Myocyte (in vitro differentiated cells): ENCODE measurements at regions not wholly inside any gene's neighbourhood (a gene's known extent, or its start where the extent isn't known, plus 50 kb on each side); places are given as distances from the start of the nearest gene placed in this dataset.
A peak's percentile ranks its signal among the peaks of the same experiment; 100 is the strongest.

Experiments used
- DNase-seq: peaks from one replicate; pipeline ENCODE4 v3.0.0-alpha.2; 2012; ENCODE audit warnings: low read depth

GRCh38 chr5:100479079-100479688 is 56.0 kb upstream of the FAM174A start:
- peak; percentile 40 for DNase-seq

DNA sequence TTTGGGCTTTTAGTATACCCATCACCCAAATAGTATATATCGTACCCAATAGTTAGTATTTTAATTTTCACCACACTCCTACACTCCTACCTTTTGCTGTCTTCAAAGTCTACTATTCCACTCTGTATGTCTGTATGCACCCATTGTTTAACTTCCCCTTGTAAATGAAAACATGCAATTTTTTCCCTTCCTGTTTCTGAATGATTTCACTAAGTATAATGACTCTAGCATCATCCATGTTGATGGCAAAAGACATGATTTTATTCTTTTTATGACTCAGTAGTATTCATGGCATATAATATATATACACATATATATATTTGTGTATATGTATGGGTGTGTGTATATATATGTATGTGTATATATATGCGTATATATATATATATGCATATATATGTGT is 63.1 kb upstream of the FAM174A start:
- no peak for DNase-seq

DNA sequence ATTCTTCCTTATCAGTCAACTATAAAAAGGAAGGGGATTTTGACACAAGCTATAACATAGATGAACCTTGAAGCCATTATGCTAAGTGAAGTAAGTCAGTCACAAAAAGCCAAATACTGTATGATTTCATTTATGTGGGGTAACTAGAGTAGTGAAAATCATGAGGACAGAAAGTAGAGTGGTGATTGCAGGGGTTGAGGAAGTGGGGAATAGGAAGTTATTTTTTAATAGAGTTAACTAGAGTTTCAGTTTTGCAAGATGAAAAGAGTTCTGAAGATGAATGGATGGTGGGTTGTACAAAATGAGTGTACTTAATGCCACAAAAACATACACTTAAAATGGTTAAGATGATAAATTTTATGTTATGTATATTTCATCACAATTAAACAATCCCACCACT is 65.4 kb upstream of the FAM174A start:
- DNase-seq: no peak

- DNase-seq: peak; percentile 84
These were observed 70.8 kb upstream of the FAM174A start for GRCh38 chr5:100464418-100464817.

- no peak for DNase-seq
These were observed 78.6 kb upstream of the FAM174A start for GRCh38 chr5:100456615-100457014.

DNA sequence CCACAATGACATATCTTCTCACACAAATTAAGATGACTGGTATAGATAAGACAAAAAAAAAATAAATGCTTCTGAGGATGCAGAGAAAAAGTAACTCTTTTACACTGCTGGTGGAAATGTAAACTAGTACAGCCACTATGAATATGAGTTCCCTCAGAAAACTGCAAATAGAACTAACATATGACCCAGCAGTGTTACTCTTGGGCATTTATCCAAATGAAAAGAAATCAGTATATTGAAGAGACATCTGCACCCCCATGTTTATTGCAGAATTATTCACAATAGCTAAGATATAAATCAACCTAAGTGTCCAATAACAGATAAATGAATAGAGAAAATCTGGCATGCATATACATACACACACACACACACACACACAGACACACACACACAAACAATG is 83.0 kb upstream of the FAM174A start:
- DNase-seq: no peak

GRCh38 chr5:100448111-100448528 is 87.1 kb upstream of the FAM174A start:
- no peak for DNase-seq

DNA sequence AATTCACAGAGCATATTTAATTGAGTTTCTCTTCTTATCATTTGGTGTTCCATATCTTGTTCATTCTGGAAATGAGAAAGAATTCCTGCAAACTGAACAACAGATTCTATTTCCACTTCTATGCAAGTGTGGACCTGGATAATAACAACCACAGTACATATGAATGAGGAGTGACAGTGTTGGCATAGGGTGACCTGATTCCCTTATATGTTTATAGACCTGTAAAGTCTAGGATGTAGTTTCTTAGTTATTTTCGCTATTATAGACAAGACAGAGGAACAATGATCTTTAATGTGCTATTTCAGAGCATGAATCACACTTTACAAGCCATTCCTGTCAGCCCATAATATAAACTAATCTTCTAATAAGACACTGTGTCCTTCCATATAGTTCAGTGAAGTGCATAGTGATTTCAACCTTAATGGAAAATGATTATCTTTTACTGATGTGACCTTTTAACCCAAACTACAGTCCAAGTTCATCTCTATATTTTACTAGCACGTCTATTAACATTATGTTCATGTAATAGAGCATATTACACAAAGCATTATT is 88.2 kb upstream of the FAM174A start:
- DNase-seq: no peak

DNA sequence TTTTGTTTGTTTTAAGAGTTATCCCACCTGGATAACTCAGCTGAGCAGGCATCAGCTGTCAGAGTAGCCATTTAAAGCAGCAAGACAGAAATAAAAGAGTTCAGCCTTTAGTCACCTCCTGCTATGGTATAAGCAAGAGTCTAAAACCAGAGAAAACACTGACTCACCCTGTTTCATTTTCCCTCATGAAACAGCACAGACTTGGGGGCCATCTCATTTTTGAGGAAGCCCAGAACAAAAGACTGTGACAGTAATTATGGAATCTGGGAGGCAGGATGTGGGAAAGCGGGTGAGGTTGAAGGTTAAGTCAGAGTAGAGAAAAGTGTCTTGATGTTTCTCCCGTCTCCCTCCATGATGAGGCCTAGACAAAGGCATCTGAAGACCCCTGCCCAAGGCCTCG is 90.2 kb upstream of the FAM174A start:
- no peak for DNase-seq

GRCh38 chr5:100434815-100435214 is 100.4 kb upstream of the FAM174A start:
- no peak for DNase-seq

DNA sequence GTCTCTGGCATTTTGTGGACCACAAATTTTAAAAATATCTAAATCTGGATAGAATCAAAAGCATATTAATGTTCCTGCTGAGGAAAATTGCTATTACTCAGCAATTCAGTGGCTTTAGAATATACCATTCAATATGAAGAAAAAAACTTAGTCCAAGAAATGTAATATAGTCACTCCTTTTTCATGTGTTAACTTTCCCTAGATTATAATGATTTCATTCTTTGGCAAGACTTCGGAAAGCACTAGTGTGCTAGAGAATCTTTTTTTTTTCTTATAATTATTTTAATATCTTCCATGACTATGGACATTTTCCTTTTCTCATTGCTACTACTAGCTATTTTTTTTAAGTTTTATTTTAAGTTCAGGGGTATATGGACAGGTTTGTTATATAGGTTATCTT is 102.4 kb upstream of the FAM174A start:
- no peak for DNase-seq

- DNase-seq: peak; percentile 80
These were observed 104.6 kb upstream of the FAM174A start for GRCh38 chr5:100430268-100431195.

GRCh38 chr5:100424787-100425186 is 110.4 kb upstream of the FAM174A start:
- peak; percentile 26 for DNase-seq

GRCh38 chr5:100424017-100424416 is 111.2 kb upstream of the FAM174A start:
- DNase-seq: no peak

GRCh38 chr5:100423330-100423729 is 111.8 kb upstream of the FAM174A start:
- DNase-seq: no peak

DNA sequence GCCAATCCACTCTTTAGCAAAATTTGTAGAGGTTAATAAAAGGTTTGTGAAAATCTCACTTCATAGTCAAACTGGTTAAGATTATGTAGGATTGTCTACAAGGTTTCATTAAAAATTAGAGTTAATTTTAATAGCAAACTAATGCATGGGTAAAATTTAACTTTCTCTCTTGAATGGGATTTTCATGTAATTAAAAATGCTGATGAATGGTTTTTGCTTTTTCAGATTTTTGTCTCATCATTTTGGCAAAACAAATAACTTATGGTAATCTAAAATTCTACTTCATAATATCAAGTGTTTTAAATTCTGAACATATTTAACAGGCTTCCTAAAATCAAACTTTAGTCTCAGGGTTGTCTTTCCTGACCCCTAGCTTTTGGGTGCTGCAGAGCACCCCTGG is 113.8 kb upstream of the FAM174A start:
- DNase-seq: no peak

- no peak for DNase-seq
These were observed 116.9 kb upstream of the FAM174A start for GRCh38 chr5:100418231-100418630.

- DNase-seq: no peak
These were observed 125.5 kb upstream of the FAM174A start for GRCh38 chr5:100409660-100410151.

- peak; percentile 14 for DNase-seq
These were observed 128.1 kb upstream of the FAM174A start for GRCh38 chr5:100407053-100407452.

DNA sequence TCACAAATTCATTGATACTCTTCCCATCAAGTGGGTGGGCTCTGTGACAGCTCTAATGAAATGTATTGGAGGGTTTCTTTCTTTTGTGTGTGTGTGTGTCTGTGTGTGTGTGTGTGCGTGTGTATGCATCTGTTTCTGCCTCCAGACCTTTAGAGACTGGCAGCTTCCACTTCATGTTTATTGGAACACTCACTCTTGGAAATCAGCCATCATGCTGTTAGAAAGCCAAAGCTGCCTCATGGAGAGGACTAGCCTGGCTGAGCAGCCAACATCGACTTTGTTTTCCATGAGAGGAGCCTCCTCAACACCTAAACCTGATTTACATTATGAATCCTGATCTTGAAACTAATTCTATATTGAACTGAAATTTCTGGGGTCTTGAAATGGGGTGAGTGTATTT is 128.5 kb upstream of the FAM174A start:
- DNase-seq: peak; percentile 41

- no peak for DNase-seq
These were observed 133.1 kb upstream of the FAM174A start for GRCh38 chr5:100402071-100402470.

DNA sequence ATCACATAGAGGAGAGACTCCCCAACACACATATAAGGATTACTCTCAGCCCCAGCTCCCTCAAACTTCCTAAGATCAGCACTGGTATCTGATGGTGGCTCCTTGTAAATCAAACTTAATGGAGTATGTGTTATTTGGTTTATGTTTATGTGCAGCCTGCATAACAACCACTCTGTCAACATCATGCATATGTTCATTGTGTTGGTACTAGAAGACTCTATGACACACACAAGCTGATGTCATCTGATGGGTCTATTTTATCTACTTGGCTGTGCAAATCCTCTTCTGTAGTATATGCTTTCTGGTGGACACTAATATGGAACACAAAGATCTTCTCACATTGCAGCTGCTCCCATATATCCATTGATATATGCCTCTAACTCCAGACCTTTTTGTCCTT is 134.0 kb upstream of the FAM174A start:
- no peak for DNase-seq
